OCI-LY7 (cell line): ENCODE measurements at regions not wholly inside any gene's neighbourhood (a gene's known extent, or its start where the extent isn't known, plus 50 kb on each side); places are given as distances from the start of the nearest gene placed in this dataset.

Source experiments
- CTCF ChIP-seq: fragments of 200-600 bp; sonication (generic); conservative IDR thresholded peaks from 2 replicates; pipeline ENCODE4 v1.5.1; 2014; ENCODE audit warnings: mild to moderate bottlenecking, antibody characterized with exemption, low read length, moderate library complexity, mixed read lengths
- EZH2phosphoT487 ChIP-seq: fragments of 200-600 bp; sonication (generic); IDR thresholded peaks from 2 replicates; pipeline ENCODE4 v1.6.1; 2018; ENCODE audit warnings: low read depth, borderline replicate concordance, mild to moderate bottlenecking, mixed run types, antibody characterized with exemption, low read length, moderate library complexity, mixed read lengths

GRCh38 chr13:65540175-65540574, 1690.0 kb downstream of the PCDH9 start:
- TF ChIP-seq CTCF: no peak
- TF ChIP-seq EZH2phosphoT487: no peak
